ENCODE measurements at regions not wholly inside any gene's neighbourhood (a gene's known extent, or its start where the extent isn't known, plus 50 kb on each side); places are given as distances from the start of the nearest gene placed in this dataset.

GRCh38 chr1:82218846-82219245, 418.1 kb downstream of the ADGRL2 start:
- 44% methylated on average over 2 of the region's 2 CpGs for WGBS (ENCODE audit: insufficient coverage, insufficient replicate concordance, low lambda C conversion rate, missing lambda C conversion rate)
- DNase-seq (ENCODE audit: low read depth, low spot score) (no peak), FAIRE-seq (no peak), ATAC-seq (no peak)
- no peak overlapping the region for H2AFZ ChIP-seq (ENCODE audit: control insufficient read depth, low read depth, low read length)
- H3K36me3 ChIP-seq (ENCODE audit: control insufficient read depth in 2 of 2, insufficient read depth in 2 of 2, low read length in 1 of 2) = no peaks in the 10 kb centered on the region
- ChIA-PET CTCF (interaction anchor here (0.8 to 1.5 kb wide), 3 partner anchors 9 to 32 kb away, joined by 3 to 4 read pairs (median 3); no protein-coding TSS in a partner anchor), RAD21 (ENCODE audit: unreplicated experiment) (interaction anchor here (0.6 to 0.9 kb wide), 2 partner anchors 8 to 113 kb away, joined by 3 to 4 read pairs; no protein-coding TSS in a partner anchor), SMC1A (ENCODE audit: uncharacterized antibody, unreplicated experiment) (interaction anchor here (0.8 to 3.6 kb wide), 9 partner anchors 9 to 128 kb away, joined by 3 to 20 read pairs (median 3); no protein-coding TSS in a partner anchor), POLR2A (interaction anchor here (1.6 kb wide), 1 partner anchor 9 kb away, joined by 7 read pairs; no protein-coding TSS in a partner anchor)
- in situ Hi-C loops (cut with MboI) = no loop called here
- H3K27me3 ChIP-seq (replicated peaks in 1 of 2; ENCODE audit: control insufficient read depth in 2 of 2, insufficient read depth in 2 of 2, low read length in 1 of 2) = no peaks in the 10 kb centered on the region
- TF ChIP-seq SPI1 (IDR thresholded peaks at IDR 0.05; ENCODE audit: borderline replicate concordance, insufficient read depth, low read depth, low read length) (no peak), ZNF274 (IDR thresholded peaks at IDR 0.05; ENCODE audit: insufficient read depth, insufficient read length) (no peak), PAX8 (IDR thresholded peaks at IDR 0.05) (no peak), STAT3 (IDR thresholded peaks at IDR 0.05; ENCODE audit: low read depth, low read length) (no peak), TAF1 (IDR thresholded peaks at IDR 0.05; ENCODE audit: borderline replicate concordance, low read depth, low read length) (no peak), FOXK2 (IDR thresholded peaks at IDR 0.05) (no peak)
- TF ChIP-seq, protein P1, sequence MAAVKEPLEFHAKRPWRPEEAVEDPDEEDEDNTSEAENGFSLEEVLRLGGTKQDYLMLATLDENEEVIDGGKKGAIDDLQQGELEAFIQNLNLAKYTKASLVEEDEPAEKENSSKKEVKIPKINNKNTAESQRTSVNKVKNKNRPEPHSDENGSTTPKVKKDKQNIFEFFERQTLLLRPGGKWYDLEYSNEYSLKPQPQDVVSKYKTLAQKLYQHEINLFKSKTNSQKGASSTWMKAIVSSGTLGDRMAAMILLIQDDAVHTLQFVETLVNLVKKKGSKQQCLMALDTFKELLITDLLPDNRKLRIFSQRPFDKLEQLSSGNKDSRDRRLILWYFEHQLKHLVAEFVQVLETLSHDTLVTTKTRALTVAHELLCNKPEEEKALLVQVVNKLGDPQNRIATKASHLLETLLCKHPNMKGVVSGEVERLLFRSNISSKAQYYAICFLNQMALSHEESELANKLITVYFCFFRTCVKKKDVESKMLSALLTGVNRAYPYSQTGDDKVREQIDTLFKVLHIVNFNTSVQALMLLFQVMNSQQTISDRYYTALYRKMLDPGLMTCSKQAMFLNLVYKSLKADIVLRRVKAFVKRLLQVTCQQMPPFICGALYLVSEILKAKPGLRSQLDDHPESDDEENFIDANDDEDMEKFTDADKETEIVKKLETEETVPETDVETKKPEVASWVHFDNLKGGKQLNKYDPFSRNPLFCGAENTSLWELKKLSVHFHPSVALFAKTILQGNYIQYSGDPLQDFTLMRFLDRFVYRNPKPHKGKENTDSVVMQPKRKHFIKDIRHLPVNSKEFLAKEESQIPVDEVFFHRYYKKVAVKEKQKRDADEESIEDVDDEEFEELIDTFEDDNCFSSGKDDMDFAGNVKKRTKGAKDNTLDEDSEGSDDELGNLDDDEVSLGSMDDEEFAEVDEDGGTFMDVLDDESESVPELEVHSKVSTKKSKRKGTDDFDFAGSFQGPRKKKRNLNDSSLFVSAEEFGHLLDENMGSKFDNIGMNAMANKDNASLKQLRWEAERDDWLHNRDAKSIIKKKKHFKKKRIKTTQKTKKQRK (IDR thresholded peaks at IDR 0.05; ENCODE audit: low read depth, low read length) = no peak
- H3K9ac ChIP-seq (ENCODE audit: control insufficient read depth, insufficient read depth, low read length) = no peak overlapping the region
- H3K4me1 ChIP-seq (ENCODE audit: control insufficient read depth, insufficient read depth, low read length) = no peaks in the 10 kb centered on the region
- no peak overlapping the region for H3K4me3 ChIP-seq
- no peaks in the 10 kb centered on the region for H3K79me2 ChIP-seq (ENCODE audit: control insufficient read depth, insufficient read depth, low read length)
- intact Hi-C loops (cut with micrococcal nuclease; ENCODE audit: unreplicated experiment) = no loop called here
- H4K20me1 ChIP-seq (ENCODE audit: control insufficient read depth, insufficient read depth) = no peaks in the 10 kb centered on the region
- no peak overlapping the region for H3K4me2 ChIP-seq (ENCODE audit: control insufficient read depth, insufficient read depth)
- no TSS peak for BruUV-seq (replicated peaks)
- H3K27ac ChIP-seq (ENCODE audit: control insufficient read depth, insufficient read depth) = no peak overlapping the region
- H3K9me3 ChIP-seq (replicated peaks; ENCODE audit: control insufficient read depth, insufficient read depth, low read length) = no peaks in the 10 kb centered on the region
